ENCODE measurements at regions not wholly inside any gene's neighbourhood (a gene's known extent, or its start where the extent isn't known, plus 50 kb on each side); places are given as distances from the start of the nearest gene placed in this dataset.
"Not testable (repeated sequence)": the region's sequence is repeated elsewhere in the genome, so short reads cannot be mapped to it uniquely, and the experiment has no call there.

- WGBS, 2 donors, result 60 to 61% methylated on average over 2 of the region's 2 CpGs
Observed at GRCh38 chr5:13133951-13134350, 810.5 kb downstream of the DNAH5 start.

GRCh38 chr5:13115476-13115875, 829.0 kb downstream of the DNAH5 start:
- Histone ChIP-seq H3K4me3 (no peak overlapping the region), H3K36me3 (replicated peaks in 1 of 2; ENCODE audit: insufficient read depth in 1 of 2, low read depth in 2 of 2) (no peaks in the 10 kb centered on the region), H3K27ac (no peak overlapping the region), H3K9me3 (no peaks in the 10 kb centered on the region), H3K27me3 (no peaks in the 10 kb centered on the region), H3K4me1 (no peaks in the 10 kb centered on the region)
- intact Hi-C loops (cut with DNase I), result no loop called here
- WGBS, 2 donors, result 63 to 86% methylated on average over 1 of the region's 1 CpG
- no peak for ATAC-seq
- DNase-seq, result no peak
- no peak for TF ChIP-seq POLR2A (IDR thresholded peaks at IDR 0.05)
- TF ChIP-seq CTCF (IDR thresholded peaks at IDR 0.05), result no peak

More at GRCh38 chr5:13133951-13134350, 810.5 kb downstream of the DNAH5 start:
- Histone ChIP-seq H3K36me3 (replicated peaks in 1 of 2; ENCODE audit: insufficient read depth in 1 of 2, low read depth in 2 of 2) (no peaks in the 10 kb centered on the region), H3K27ac (no peak overlapping the region), H3K9me3 (no peaks in the 10 kb centered on the region), H3K4me1 (no peaks in the 10 kb centered on the region), H3K27me3 (no peaks in the 10 kb centered on the region), H3K4me3 (no peak overlapping the region)
- ATAC-seq (no peak), DNase-seq (no peak)
- intact Hi-C loops (cut with DNase I), result no loop called here
- TF ChIP-seq CTCF (IDR thresholded peaks at IDR 0.05) (no peak), POLR2A (IDR thresholded peaks at IDR 0.05) (no peak)

- no peak overlapping the region for H3K4me3 ChIP-seq
- intact Hi-C loops (cut with DNase I), result no loop called here
- H3K36me3 ChIP-seq (replicated peaks in 1 of 2; ENCODE audit: insufficient read depth in 1 of 2, low read depth in 2 of 2), result no peaks in the 10 kb centered on the region
- no peak overlapping the region for H3K27ac ChIP-seq
- no peak for DNase-seq
- no peaks in the 10 kb centered on the region for H3K4me1 ChIP-seq
- ATAC-seq, result no peak
- TF ChIP-seq CTCF (IDR thresholded peaks at IDR 0.05) (no peak), POLR2A (IDR thresholded peaks at IDR 0.05) (no peak)
- H3K27me3 ChIP-seq, result no peaks in the 10 kb centered on the region
- WGBS, 2 donors, result 48 to 55% methylated on average over 5 of the region's 5 CpGs
- no peaks in the 10 kb centered on the region for H3K9me3 ChIP-seq
Observed at GRCh38 chr5:13108265-13108664, 836.2 kb downstream of the DNAH5 start.

- Histone ChIP-seq H3K27ac (no peak overlapping the region), H3K4me1 (no peaks in the 10 kb centered on the region), H3K36me3 (replicated peaks in 1 of 2; ENCODE audit: insufficient read depth in 1 of 2, low read depth in 2 of 2) (no peaks in the 10 kb centered on the region), H3K9me3 (no peaks in the 10 kb centered on the region), H3K27me3 (no peaks in the 10 kb centered on the region), H3K4me3 (no peak overlapping the region)
- whole genome bisulfite sequencing, 2 donors, result 85 to 89% methylated on average over 1 of the region's 1 CpG
- intact Hi-C loops (cut with DNase I), result no loop called here
- ATAC-seq (no peak), DNase-seq (no peak)
- no peak for TF ChIP-seq POLR2A (IDR thresholded peaks at IDR 0.05)
- no peak for TF ChIP-seq CTCF (IDR thresholded peaks at IDR 0.05)
Observed at GRCh38 chr5:13107537-13107936, 837.0 kb downstream of the DNAH5 start.

- no peak for ATAC-seq
- WGBS, 2 donors, result 69 to 72% methylated on average over 3 to 4 of the region's 4 CpGs
Observed at GRCh38 chr5:13081116-13081515, 863.4 kb downstream of the DNAH5 start.

GRCh38 chr5:13072936-13073335, 871.6 kb downstream of the DNAH5 start:
- WGBS, 2 donors, result 68 to 75% methylated on average over 4 of the region's 4 CpGs
- H3K9me3 ChIP-seq; intact Hi-C loops (cut with DNase I); H3K4me3 ChIP-seq; H3K27me3 ChIP-seq; H3K27ac ChIP-seq; H3K4me1 ChIP-seq; H3K36me3 ChIP-seq (replicated peaks in 1 of 2; ENCODE audit: insufficient read depth in 1 of 2, low read depth in 2 of 2); DNase-seq; ATAC-seq: not testable (repeated sequence)

More at GRCh38 chr5:13081116-13081515, 863.4 kb downstream of the DNAH5 start:
- DNase-seq, result no peak
- Histone ChIP-seq H3K27me3 (no peaks in the 10 kb centered on the region), H3K4me3 (no peak overlapping the region), H3K9me3 (no peaks in the 10 kb centered on the region), H3K36me3 (replicated peaks in 1 of 2; ENCODE audit: insufficient read depth in 1 of 2, low read depth in 2 of 2) (no peaks in the 10 kb centered on the region), H3K4me1 (no peaks in the 10 kb centered on the region), H3K27ac (no peak overlapping the region)
- intact Hi-C loops (cut with DNase I), result no loop called here
- no peak for TF ChIP-seq POLR2A (IDR thresholded peaks at IDR 0.05)
- TF ChIP-seq CTCF (IDR thresholded peaks at IDR 0.05), result no peak

All from body of pancreas (tissue), 4 donors.